ENCODE measurements at regions not wholly inside any gene's neighbourhood (a gene's known extent, or its start where the extent isn't known, plus 50 kb on each side); places are given as distances from the start of the nearest gene placed in this dataset.
"Not testable (repeated sequence)": the region's sequence is repeated elsewhere in the genome, so short reads cannot be mapped to it uniquely, and the experiment has no call there.

GRCh38 chr16:7278636-7279035 is 54.0 kb upstream of the RBFOX1 start:
- no peak for DNase-seq (ENCODE audit: low read depth in 2 of 2)

- DNase-seq (ENCODE audit: low read depth in 2 of 2) = no peak
These were observed 60.0 kb upstream of the RBFOX1 start for GRCh38 chr16:7272567-7273158.

DNA sequence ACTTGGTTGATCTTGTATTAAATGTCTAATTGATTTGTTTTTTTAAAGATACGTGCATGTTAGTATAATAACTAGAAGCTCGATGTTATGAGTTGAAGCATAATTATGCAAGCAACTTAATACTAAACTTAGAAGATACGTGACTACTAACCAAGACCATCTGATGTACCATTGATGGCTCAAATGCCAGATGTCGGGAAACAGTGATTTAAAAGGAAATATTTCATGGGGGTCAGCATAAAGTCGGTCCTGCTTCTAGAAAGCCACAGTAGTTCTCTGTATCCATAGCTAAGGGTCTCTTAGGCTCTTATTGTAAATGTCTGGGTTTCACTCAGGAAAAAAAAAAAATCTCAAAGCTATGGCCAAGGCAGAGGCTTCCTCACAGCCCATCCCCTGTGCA is 61.2 kb upstream of the RBFOX1 start:
- DNase-seq (ENCODE audit: low read depth in 2 of 2) = no peak

GRCh38 chr16:7270823-7271222 is 61.8 kb upstream of the RBFOX1 start:
- no peak for DNase-seq (ENCODE audit: low read depth in 2 of 2)

GRCh38 chr16:7270006-7270405 is 62.6 kb upstream of the RBFOX1 start:
- DNase-seq (ENCODE audit: low read depth in 2 of 2) = no peak

DNA sequence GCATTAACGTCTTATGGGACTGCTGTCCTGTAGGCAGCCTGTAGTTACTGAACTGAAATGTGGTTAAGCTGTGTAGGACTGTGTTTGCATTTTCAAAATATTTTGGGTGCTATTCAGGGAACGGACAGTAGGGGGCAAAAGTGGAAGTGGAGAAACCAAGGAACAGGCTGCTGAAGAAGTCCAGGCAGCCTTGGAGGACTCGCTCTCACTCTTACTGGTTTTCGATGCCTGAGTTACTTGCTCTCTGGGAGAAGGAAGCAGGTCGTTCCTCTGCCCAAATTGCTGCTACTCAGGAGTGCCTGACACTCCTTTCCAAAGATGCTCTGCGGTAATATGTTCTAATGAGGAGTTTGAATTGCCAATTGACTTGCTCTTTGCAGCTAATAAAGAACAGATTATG is 64.5 kb upstream of the RBFOX1 start:
- DNase-seq (ENCODE audit: low read depth in 2 of 2) = no peak

- DNase-seq (ENCODE audit: low read depth in 2 of 2) = no peak
These were observed 75.6 kb upstream of the RBFOX1 start for GRCh38 chr16:7257016-7257415.

GRCh38 chr16:7246578-7246977 is 86.1 kb upstream of the RBFOX1 start:
- no peak for DNase-seq (ENCODE audit: low read depth in 2 of 2)

GRCh38 chr16:7239547-7239946 is 93.1 kb upstream of the RBFOX1 start:
- DNase-seq (ENCODE audit: low read depth in 2 of 2) = no peak

DNA sequence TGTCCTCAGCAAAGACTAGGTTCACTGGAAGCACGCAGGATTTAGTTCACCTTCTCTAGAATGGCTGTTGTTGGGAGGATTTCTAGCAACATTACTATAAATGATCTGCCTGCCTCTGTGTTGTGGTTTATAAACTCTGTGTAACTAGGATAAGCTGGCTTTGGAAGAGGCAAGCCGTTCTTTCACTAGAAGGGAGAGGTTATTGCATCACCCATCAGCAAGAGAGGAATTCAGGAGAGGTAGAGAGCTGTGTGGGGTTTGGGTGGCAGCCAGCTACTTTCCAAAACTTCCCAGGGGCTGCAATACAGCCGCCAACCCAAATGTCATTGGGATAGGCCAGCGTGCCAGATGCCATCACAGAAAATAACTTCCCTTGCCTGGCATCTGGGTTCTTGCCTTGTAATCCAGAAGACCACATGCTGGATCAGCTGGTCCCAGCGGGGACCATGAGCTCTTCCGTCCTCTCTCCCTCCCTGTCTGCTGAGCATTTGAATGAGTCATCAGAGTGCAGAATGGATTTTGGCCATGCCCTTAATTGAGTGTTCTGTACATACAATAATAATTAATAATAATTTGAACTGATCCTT is 95.7 kb upstream of the RBFOX1 start:
- DNase-seq (ENCODE audit: low read depth in 2 of 2) = no peak

GRCh38 chr16:7233975-7234374 is 98.7 kb upstream of the RBFOX1 start:
- DNase-seq (ENCODE audit: low read depth in 2 of 2) = no peak

GRCh38 chr16:7231762-7232161 is 100.9 kb upstream of the RBFOX1 start:
- no peak for DNase-seq (ENCODE audit: low read depth in 2 of 2)

GRCh38 chr16:7229433-7230218 is 103.0 kb upstream of the RBFOX1 start:
- not testable (repeated sequence) for DNase-seq (ENCODE audit: low read depth in 2 of 2)

DNA sequence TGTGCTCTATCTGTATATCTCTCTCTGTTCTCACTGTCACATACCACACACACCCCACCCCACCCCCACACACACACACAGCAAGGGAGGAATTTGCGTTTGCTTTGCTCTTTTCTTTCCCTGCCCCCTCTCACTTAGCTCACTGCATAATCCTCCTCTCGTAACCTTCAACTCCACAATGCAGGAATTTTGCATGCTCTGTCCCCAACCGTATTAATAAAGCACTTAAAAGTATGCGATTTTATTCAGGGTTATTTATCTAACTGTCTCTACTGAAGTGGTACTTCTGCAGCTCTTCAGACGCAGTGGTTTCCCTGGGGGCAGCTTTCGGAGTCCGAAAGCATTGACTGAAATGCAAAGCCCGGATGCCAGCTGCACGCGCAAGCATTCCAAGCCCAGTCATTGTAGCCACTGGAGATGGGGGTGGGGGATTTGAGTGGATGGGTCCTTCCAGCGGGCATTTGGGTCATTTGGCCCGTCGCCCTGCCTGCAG is 105.4 kb upstream of the RBFOX1 start:
- DNase-seq (ENCODE audit: low read depth in 2 of 2) = no peak

DNA sequence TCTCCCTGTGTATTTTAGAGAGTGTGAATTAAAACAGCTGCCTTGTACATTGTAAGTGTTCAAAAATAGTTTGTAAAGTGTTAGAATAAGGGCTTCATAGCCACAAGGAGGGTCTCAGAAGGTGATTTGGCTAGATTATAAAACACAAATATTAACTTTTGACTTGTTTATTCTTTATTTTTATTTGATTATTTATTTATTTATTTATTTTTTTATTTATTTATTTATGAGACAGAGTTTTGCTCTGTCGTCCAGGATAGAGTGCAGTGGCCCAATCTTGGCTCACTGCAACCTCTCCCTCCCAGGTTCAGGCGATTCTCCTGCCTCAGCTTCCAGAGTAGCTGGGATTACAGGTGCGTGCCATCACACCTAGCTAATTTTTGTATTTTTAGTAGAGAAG is 111.5 kb upstream of the RBFOX1 start:
- no peak for DNase-seq (ENCODE audit: low read depth in 2 of 2)

GRCh38 chr16:7218936-7219335 is 113.7 kb upstream of the RBFOX1 start:
- DNase-seq (ENCODE audit: low read depth in 2 of 2) = no peak

DNA sequence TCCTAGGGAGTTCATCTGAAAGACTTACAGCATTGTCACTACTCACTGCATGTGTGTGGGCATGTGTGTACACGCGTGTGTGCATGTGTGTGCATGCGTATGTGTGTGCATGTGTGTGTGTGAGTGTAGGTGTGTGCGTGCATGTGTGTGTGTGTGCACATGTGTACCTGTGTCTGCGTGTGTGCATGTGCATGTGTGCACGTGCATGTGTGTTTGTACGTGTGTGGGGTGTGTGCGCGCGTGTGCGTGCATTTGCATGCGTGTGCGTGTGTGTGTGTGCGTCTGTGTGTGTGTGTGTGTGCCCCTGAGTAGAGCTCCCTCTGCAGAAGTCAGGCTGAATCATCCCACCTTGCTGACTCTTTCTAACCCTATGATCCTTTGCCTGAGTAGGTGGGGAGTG is 114.8 kb upstream of the RBFOX1 start:
- no peak for DNase-seq (ENCODE audit: low read depth in 2 of 2)

- no peak for DNase-seq (ENCODE audit: low read depth in 2 of 2)
These were observed 115.9 kb upstream of the RBFOX1 start for GRCh38 chr16:7216719-7217118.

GRCh38 chr16:7211781-7212180 is 120.9 kb upstream of the RBFOX1 start:
- no peak for DNase-seq (ENCODE audit: low read depth in 2 of 2)

GRCh38 chr16:7209598-7209997 is 123.0 kb upstream of the RBFOX1 start:
- no peak for DNase-seq (ENCODE audit: low read depth in 2 of 2)

- no peak for DNase-seq (ENCODE audit: low read depth in 2 of 2)
These were observed 126.2 kb upstream of the RBFOX1 start for GRCh38 chr16:7206469-7206868.

DNA sequence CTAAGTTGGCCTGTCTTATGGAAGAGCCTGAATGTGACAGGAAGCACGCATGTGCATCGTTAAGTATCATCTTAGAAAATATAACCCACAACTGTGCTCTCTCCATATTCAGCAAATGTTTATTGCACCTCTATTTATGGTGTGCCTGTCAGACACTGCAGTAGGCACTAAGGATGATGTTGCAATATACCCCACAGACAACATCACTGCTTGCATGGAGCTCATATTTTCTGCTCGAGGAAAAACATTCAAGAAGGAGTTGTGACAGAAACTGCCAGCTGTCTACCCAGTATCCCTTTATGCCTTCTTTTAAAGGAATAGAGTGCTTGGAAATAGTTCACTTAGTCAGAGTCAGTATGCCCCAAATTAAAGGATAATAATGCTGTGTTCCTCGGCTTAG is 132.3 kb upstream of the RBFOX1 start:
- DNase-seq (ENCODE audit: low read depth in 2 of 2) = no peak

- no peak for DNase-seq (ENCODE audit: low read depth in 2 of 2)
These were observed 147.0 kb upstream of the RBFOX1 start for GRCh38 chr16:7185689-7186088.
